HL-60 (cell line): ENCODE measurements at regions not wholly inside any gene's neighbourhood (a gene's known extent, or its start where the extent isn't known, plus 50 kb on each side); places are given as distances from the start of the nearest gene placed in this dataset.

Experiments
- DNase-seq, 2 experiments: peaks; one replicate each; pipeline ENCODE4 v3.0.0-alpha.2; 2010 to 2020; ENCODE audit warnings: low read depth in 1 of 2, low spot score in 1 of 2
- H3K27ac ChIP-seq: fragments of 250-450 bp; sonication (Bioruptor Pico); replicated peaks from 2 replicates; pipeline ENCODE4 v1.5.1; 2020; ENCODE audit warnings: mild to moderate bottlenecking, moderate library complexity
- H3K27me3 ChIP-seq: fragments of 250-450 bp; sonication (Bioruptor Pico); 2 replicates; pipeline ENCODE4 v1.5.1; 2021; ENCODE audit warnings: mild to moderate bottlenecking, moderate library complexity; ENCODE audit not compliant: insufficient read depth, poor library complexity, severe bottlenecking
- H3K4me3 ChIP-seq: replicated peaks from 2 replicates; pipeline ENCODE4 v1.5.1; 2011; ENCODE audit warnings: mild to moderate bottlenecking, control low read depth, low read length; ENCODE audit not compliant: insufficient read depth
- CTCF ChIP-seq: IDR thresholded peaks from one replicate; pipeline ENCODE4 v1.5.1; 2011; ENCODE audit warnings: low read length, control low read depth, inconsistent platforms; ENCODE audit not compliant: insufficient read depth
- GABPA ChIP-seq: IDR thresholded peaks from 2 replicates; pipeline ENCODE4 v1.6.1; 2012; ENCODE audit warnings: low read depth
- POLR2AphosphoS5 ChIP-seq: IDR thresholded peaks from 2 replicates; pipeline ENCODE4 v1.6.1; 2012; ENCODE audit warnings: low read depth
- SPI1 ChIP-seq: IDR thresholded peaks from 2 replicates; pipeline ENCODE4 v1.6.1; 2012; ENCODE audit warnings: low read depth, mild to moderate bottlenecking, borderline replicate concordance
- TF ChIP-seq, protein P1 (sequence below): IDR thresholded peaks from 2 replicates; pipeline ENCODE4 v1.6.1; 2012; ENCODE audit warnings: low read depth; ENCODE audit not compliant: insufficient replicate concordance

- no peak for TF ChIP-seq GABPA
- TF ChIP-seq SPI1 = no peak
- TF ChIP-seq POLR2AphosphoS5 = no peak
- TF ChIP-seq, protein P1, sequence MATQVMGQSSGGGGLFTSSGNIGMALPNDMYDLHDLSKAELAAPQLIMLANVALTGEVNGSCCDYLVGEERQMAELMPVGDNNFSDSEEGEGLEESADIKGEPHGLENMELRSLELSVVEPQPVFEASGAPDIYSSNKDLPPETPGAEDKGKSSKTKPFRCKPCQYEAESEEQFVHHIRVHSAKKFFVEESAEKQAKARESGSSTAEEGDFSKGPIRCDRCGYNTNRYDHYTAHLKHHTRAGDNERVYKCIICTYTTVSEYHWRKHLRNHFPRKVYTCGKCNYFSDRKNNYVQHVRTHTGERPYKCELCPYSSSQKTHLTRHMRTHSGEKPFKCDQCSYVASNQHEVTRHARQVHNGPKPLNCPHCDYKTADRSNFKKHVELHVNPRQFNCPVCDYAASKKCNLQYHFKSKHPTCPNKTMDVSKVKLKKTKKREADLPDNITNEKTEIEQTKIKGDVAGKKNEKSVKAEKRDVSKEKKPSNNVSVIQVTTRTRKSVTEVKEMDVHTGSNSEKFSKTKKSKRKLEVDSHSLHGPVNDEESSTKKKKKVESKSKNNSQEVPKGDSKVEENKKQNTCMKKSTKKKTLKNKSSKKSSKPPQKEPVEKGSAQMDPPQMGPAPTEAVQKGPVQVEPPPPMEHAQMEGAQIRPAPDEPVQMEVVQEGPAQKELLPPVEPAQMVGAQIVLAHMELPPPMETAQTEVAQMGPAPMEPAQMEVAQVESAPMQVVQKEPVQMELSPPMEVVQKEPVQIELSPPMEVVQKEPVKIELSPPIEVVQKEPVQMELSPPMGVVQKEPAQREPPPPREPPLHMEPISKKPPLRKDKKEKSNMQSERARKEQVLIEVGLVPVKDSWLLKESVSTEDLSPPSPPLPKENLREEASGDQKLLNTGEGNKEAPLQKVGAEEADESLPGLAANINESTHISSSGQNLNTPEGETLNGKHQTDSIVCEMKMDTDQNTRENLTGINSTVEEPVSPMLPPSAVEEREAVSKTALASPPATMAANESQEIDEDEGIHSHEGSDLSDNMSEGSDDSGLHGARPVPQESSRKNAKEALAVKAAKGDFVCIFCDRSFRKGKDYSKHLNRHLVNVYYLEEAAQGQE = no peak
- no peak for TF ChIP-seq CTCF
- H3K27me3 ChIP-seq = no peaks in the 10 kb centered on the region
- DNase-seq = no peak
- no peak overlapping the region for H3K27ac ChIP-seq
- no peak overlapping the region for H3K4me3 ChIP-seq
Measured at GRCh38 chr11:116656011-116656410, 116.8 kb downstream of the BUD13 start.

DNA sequence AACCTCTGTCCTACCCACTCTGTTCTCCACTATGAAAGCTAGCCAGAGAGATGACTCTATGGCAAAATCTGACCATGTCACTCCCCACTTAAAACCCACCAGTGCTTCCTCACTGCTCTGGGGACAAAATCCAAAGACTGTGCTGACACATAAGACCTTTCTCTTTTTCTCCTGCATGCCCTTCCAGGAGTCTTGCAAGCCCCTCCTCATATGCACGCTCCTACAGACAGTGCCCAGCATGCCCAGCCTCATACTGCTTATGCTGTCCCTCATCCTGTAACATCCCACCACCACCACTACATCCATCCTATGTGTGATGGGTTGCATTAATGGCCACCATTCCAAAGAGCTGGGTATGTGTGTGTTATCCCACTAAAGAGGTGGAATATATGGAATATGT is 118.3 kb downstream of the BUD13 start:
- no peak for TF ChIP-seq SPI1
- no peak for TF ChIP-seq GABPA
- no peak for TF ChIP-seq POLR2AphosphoS5
- no peak for TF ChIP-seq CTCF
- TF ChIP-seq, protein P1 = no peak
- Histone ChIP-seq H3K27ac (no peak overlapping the region), H3K4me3 (no peak overlapping the region), H3K27me3 (no peaks in the 10 kb centered on the region)
- DNase-seq = no peak

- no peak for DNase-seq
- no peak overlapping the region for H3K4me3 ChIP-seq
- no peaks in the 10 kb centered on the region for H3K27me3 ChIP-seq
- TF ChIP-seq, protein P1 = no peak
- TF ChIP-seq SPI1 (no peak), POLR2AphosphoS5 (no peak), GABPA (no peak), CTCF (no peak)
- H3K27ac ChIP-seq = no peak overlapping the region
Measured at GRCh38 chr11:116653206-116653605, 119.6 kb downstream of the BUD13 start.
